GM19238 (cell line): ENCODE measurements at regions not wholly inside any gene's neighbourhood (a gene's known extent, or its start where the extent isn't known, plus 50 kb on each side); places are given as distances from the start of the nearest gene placed in this dataset.

Experiments
- DNase-seq: peaks from one replicate; pipeline ENCODE4 v3.0.0; 2011; ENCODE audit warnings: low spot score; ENCODE audit not compliant: insufficient read length

DNA sequence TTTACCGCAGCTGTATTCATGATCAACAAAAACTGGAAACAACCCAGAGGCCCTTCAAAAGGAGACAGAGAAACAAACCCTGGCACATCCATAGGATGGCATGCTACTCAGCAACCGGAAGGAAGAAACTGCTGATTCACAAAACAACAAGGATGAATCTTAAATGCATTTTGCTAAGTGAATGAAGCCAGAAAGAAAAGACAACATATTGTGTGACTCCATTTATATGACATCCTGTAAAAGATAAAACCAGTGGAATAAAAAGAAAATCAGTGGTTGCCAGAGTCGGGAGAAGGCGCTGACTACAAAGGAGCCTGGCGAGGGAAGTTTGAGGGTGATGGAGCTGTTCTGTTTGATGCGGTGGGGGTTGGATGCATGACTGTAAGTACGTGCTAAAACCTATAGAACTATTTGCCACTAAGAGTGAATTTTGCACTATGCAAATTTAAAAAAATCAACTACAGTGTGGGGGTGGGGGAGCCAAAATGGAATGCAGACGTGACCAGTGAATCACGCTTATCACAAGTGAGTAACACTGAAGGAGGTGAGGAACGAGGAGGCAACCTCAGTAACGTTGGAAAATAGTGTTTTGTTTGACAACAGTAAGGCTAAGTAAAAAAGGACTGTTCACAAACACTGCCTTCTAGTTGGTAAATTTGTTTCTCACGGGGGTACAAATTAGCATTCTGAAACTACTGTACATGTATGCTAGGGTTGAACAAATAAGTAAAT is 108.9 kb downstream of the INHBB start:
- no peak for DNase-seq

- DNase-seq: no peak
These were observed 109.5 kb downstream of the INHBB start for GRCh38 chr2:120455390-120455789.

- no peak for DNase-seq
These were observed 110.9 kb downstream of the INHBB start for GRCh38 chr2:120456867-120457266.

- no peak for DNase-seq
These were observed 114.6 kb downstream of the INHBB start for GRCh38 chr2:120460511-120460910.

GRCh38 chr2:120461092-120461491 is 115.2 kb downstream of the INHBB start:
- DNase-seq: no peak

DNA sequence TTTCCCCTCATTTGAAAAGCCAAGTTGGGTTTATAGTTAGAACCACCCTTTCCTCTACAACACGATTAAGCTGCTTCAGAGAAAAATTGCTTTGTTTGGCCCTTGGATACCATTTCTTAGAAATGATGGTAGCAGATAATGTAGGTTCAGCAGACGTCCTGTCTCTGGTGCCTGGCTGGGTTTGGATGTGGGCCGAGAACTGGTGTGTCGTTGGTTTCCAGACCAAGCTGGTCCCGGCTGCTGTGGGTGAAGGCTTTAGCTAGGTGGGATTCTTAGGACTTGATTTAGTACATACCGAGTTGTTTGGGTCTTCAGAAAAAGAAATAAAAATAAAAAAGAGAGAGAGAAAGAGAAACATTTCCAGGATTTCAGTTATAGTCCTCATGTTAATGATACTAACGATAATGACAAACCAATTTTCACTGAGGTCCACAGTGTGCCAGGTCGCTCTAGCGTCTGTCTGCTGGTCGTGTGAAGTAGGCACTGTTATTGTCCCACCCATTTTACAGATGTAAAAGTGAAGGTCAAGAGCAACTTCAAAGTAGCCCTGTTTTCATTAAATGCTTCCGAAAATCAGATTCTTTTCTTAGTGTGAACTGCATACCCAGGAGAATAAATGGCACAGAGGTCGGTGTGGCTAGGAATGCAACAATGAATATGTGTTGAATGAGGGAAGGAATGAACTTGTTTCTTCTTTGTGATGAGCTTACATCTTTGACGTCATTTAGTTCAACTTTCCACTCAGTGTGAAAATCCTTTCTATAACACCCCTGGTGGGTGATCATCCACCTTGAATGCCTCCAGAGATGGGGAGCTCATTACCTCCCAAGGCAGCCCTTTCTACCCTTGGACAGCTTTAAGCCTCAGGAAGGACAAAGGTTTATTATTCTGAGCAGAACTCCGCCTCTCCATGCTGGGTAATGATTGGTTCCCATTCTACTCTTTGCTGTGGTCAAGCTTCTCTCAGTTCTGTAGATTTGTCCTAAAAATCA is 115.9 kb downstream of the INHBB start:
- DNase-seq: no peak

DNA sequence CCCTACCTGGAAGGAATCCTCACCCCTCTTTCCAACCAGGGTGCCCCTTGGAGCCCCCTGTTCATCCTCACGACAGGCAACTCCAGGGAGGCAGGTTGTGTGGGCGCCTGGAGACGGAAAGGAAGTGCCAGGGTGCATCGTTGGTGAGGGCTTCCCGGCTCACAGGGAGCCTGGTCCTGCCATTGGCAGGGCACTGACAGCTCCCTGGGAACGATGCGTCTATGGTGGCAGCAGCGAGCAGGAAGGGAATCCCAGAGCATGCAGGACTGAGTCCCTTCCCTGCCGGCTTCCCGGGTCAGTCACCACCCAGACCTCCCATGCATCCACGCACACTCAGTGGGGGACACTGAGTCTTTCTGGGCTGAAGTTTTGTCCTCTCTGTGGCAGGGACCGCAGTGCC is 117.6 kb downstream of the INHBB start:
- no peak for DNase-seq

DNA sequence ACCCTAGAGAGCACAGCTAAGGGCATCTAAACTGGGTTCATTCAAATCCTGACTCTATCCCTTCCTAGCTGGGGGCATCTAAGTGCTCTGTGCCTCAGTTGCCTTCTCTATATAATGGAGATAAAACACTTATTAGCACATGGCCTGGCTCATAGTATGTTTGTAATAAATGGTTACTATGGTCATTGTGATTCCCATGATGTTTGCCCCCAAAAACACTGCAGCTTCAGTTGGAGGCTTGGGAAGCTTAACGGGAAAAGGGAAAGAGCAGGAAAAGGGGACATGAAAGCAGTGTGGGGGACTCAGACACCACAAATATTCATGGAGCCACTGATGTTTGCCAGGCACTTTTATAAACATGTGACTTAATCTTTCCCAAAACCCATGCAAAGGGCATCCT is 118.1 kb downstream of the INHBB start:
- no peak for DNase-seq

DNA sequence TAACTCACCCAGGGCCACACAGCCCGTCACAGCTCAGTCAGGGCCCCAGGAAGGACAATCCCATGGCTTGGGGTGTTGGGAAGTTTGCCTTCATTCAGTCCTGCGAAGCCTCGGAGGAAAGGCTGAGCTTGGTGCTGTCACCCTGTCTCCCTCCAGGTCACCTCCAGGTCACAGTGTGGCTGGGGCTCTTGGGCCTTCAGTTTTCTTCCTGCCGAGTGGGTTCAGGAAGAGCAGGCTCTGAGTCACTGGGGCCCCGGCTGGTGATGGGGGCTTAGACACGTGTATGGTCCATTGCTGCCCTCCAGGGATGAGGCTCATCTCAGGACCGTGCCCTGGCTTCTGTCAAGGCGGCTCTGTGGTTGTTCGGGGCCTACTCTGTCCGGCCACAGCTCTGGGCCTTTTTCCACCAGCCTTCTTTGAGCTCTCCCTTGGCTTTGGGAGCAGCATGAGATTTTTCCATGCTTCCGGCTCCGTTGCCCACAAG is 118.6 kb downstream of the INHBB start:
- DNase-seq: no peak

GRCh38 chr2:120465012-120465700 is 119.2 kb downstream of the INHBB start:
- DNase-seq: no peak

GRCh38 chr2:120465701-120465988 is 119.7 kb downstream of the INHBB start:
- no peak for DNase-seq

DNA sequence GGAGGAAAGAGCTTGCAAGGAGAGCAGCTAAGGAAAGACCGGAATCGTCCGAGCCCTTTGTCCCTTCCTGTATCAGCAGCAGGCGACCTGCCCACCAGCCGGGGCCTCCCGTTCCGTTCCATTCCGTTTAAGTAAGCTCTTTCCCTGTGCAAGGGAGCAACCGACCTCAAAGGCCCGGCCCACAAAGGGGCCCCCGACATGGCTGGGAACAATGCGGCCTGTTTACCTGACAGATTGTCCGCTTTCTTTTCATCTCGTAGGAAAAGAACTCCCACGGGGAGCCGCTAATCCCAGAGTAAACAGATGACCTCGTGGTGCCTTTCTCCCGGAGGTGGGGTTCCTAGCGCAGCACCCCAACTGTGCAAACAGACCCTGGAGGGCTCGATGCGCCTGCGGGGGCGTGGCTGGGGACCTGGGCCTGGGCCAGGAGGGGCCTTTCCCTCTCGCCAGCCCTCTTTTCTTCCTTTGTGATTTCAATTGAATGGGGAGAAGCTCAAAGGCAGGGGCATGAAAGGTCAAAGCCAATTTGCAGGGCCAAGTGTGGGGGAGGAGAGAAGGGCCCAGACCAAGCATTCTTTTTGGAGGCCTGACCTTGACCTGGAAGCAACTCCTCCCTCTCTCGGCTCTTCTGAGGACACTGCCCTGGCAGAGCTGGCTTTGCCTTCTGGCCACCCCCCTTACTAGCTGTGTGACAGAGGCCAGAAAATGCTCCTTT is 120.2 kb downstream of the INHBB start:
- DNase-seq: no peak

DNA sequence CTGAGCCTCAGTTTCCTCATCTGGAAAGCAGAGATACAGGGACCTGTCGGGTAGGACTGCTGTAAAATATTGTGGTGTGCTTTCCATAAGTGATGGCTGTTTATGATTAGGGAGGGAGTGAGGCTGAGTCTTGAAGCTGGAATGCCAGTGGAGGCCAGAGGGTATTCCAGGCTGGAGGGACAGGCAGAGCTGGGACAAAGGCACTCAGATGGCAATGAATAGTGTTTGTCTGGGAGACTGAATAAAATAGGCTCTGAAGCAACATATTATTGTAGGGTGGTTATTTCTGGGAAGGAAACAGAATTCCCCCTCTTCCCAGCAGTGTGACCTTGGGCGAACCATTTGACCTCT is 120.7 kb downstream of the INHBB start:
- DNase-seq: no peak

DNA sequence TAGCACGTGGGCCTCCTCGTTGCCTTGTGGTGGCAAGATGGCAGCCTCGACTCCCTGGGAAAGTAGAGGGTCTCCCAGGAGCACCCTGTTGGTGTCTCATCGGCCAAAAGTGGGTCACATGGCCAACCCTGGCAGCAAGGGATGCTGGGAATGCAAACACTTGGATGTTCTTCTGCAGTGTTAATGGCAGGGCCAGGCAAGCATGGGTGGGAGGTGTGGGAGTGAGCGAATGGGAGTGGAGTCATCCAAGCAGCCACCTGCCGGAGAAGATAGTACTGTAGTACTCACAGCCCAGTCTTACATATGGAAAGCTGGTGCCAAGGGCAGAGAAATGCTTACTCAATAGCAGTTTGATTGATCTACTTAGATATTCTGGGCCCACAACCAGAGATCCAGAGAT is 122.2 kb downstream of the INHBB start:
- no peak for DNase-seq

DNA sequence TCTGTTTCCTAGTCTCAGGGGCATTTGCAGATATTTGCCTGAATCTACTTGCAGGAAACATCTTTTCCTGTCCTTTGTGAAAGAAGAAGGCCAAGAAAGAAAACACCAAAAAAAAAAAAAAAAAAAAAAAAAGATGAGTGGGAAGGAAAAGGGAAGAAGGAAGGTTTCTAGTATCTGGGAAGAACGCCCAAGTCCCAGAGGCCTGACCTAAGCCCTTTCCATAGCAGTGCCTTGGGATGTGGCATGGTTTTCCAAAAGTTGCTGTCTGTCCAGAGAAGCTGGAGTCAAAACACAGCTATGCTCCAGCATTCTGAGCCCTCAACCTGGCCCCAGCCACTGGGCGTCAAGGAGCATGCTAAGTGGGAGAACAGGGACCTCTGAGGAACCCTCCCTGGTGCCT is 123.5 kb downstream of the INHBB start:
- no peak for DNase-seq

DNA sequence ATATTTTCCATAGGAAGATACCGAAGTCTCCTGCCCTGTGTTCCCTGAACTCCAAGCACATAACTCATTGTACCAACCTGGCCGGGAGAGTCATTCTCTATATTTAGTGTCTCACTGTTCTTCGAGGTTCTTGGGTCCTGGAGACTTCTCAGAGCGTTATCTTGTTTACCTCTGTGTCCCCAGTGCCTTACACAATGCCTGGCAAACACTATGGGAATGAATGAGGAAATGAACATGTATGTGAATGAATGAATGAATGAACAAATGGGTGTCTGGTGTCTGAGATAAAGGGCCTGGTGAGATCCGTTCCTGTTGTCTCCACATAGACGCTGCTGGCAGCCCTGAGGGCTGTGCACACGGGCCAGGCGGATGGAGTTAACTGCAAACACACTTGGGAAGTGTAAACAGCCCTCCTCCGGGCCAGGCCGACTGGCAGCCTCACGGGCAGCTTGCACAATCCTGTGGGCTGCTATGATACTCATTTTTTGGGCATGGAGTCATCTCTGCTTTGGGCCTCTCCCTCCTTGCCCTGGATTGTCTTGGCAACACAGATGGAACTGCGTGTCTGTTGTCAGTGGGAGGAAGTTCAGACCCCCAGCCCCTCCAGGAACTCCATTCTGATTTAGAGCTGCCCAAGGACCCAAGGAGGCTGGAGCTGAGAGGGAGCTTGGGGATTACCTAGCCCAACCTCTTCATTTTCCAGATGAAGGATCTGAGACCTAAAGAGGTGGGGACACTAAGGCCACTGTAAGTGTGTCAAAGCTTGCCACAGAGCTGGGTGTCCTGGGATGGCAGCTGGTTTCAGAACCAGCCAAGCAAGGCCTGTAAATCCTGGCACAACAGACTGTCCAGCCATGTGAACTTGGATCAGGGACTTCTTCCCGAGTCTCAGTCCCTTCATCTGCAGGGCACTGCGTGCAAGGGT is 124.4 kb downstream of the INHBB start:
- no peak for DNase-seq

DNA sequence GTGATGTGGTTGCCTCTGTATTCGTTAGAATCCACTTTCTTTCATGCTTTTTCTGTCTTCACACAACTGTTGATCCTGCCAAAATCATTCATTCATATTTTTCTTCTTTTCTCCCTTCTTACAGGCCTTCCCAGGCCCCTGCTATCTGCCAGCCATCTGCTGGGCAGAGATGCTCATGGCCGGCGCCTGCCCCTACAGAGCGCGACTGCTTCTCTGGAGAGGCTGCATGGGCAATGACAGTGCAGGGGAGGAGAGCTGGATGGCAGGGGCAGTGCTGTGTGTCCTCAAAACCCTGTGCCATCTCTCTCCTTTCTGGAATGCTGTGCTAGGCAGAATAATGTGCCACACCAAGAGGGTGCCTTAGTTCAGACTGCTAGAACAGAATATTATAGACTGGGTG is 125.2 kb downstream of the INHBB start:
- no peak for DNase-seq

DNA sequence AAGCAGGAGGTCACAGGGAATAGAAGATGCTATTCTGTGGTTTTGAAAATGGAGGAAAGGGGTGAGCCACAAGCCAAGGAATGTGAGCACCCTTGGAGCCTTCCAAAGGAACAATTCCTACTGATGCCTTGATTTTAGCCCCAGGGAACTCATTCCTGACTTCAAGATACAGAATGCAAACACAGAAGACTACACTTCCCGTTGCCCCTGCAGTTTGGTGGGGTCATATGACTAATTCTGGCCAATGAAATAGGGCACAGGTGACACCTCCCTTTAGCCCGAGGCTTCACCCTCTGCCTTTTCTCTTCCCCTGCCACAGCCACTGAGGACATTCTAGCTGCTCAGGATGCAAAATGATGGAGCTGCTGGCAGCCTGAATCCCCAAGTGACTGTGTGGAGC is 126.1 kb downstream of the INHBB start:
- DNase-seq: no peak

- no peak for DNase-seq
These were observed 127.0 kb downstream of the INHBB start for GRCh38 chr2:120472891-120473309.

DNA sequence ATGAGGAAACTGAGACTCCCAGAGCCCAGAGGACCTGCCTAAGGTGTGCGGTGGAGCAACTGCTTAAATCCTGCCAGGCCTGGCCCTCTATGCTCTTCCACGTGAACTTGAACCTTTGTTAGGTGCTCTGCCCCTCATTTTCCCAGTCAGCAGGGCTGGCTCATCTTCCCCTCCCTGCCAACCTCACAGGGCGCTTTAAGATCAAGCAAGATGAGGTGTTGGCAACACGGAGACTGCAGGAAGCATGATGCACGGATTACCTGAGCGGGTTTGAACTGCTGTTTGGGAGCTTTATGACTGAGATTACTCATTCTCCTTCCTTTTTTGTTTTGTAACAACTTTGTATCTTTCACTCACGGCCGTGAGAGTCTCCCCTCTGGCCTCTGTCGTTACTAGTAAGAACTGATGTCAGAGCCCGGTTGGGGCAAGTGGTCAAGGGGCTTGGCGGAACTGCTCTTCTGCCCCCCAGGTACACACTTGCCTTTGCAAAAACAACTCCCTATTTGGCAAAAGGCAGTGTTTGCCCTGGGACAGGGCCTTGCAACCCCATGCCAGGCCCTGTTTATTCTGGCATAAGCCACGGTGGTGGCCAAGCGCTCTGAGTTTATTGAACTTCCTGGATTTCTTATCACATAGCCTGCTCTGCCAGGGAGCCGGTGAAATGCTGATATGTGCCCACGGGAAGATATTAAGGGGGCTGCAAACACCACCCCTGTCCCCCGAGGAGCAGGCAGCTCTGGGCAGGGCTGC is 127.8 kb downstream of the INHBB start:
- DNase-seq: no peak
